ENCODE measurements at regions not wholly inside any gene's neighbourhood (a gene's known extent, or its start where the extent isn't known, plus 50 kb on each side); places are given as distances from the start of the nearest gene placed in this dataset.

DNA sequence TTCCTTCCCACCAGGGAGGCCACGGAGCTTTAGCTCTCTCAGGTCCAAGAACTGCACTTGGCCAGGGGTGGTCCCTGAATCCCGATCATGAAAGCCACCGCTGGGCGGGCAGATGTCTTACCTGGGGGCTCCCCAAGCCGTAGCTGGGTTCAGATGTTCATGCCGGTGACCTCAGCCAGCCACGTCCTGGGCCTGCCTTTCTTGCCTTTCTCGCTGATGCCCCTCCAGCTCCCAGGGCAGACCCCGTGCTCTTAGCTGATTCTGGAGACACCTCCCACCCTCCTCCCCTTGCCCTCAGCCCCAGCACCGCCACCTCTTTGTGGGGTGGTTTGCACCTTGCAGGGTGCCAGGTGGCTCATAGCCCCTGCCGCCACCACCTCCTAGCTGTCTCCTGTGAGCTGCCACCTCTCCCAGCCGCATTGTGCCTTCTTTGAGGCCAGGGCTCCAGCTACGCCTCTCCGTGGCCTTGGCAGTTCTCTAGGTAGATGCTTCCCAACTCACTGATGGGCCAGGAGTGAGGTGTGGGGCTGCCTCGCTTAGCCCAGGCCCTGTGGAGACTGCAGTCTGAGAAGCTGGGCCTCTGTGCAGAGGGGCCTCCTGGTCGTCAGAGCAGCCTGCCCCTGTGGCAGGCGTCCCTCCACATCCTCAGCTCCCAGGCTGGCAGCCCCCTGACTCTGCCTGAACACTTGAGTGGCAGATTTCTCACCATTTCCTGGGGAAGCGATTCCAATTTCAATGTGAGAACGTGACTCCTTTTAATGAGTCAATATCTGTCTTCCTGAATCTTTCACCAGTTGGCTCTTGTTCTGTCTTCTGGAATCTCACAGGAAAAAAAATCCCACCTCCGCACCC is 97.6 kb upstream of the B3GAT1 start:
- Mint-ChIP-seq H3K4me3 (no peak overlapping the region), H3K27me3 (peaks cover 6% of the 10 kb centered on the region), H3K9me3 (ENCODE audit: insufficient read depth) (no peaks in the 10 kb centered on the region), H3K4me1 (no peaks in the 10 kb centered on the region), H3K27ac (no peak overlapping the region)
- H3K4me1 ChIP-seq (ENCODE audit: control insufficient read depth in 2 of 2, insufficient read depth in 2 of 2, low read length in 2 of 2): no peaks in the 10 kb centered on the region
- H3K36me3 ChIP-seq (replicated peaks in 1 of 2; ENCODE audit: control extremely low read depth in 1 of 2, control insufficient read depth in 1 of 2, extremely low read depth in 1 of 2, insufficient read depth in 2 of 2, low read length in 1 of 2): no peaks in the 10 kb centered on the region
- DNase-seq (no peak), ATAC-seq (ENCODE audit: low read depth) (no peak)
- no peak overlapping the region for H3K4me3 ChIP-seq (ENCODE audit: control extremely low read depth in 1 of 5, extremely low read depth in 1 of 5, insufficient read depth in 1 of 5, low read depth in 2 of 5, low read length in 4 of 5)
- intact Hi-C loops (cut with micrococcal nuclease): no loop called here
- WGBS (ENCODE audit: insufficient coverage): 83% methylated on average over 20 of the region's 20 CpGs
- no peak overlapping the region for H3K4me2 ChIP-seq (replicated peaks; ENCODE audit: low read depth, low read length, poor library complexity, severe bottlenecking)
- TF ChIP-seq EZH2 (IDR thresholded peaks at IDR 0.05; ENCODE audit: borderline replicate concordance, insufficient read depth, low read depth, low read length, poor library complexity, severe bottlenecking): no peak
- TF ChIP-seq, protein P1, sequence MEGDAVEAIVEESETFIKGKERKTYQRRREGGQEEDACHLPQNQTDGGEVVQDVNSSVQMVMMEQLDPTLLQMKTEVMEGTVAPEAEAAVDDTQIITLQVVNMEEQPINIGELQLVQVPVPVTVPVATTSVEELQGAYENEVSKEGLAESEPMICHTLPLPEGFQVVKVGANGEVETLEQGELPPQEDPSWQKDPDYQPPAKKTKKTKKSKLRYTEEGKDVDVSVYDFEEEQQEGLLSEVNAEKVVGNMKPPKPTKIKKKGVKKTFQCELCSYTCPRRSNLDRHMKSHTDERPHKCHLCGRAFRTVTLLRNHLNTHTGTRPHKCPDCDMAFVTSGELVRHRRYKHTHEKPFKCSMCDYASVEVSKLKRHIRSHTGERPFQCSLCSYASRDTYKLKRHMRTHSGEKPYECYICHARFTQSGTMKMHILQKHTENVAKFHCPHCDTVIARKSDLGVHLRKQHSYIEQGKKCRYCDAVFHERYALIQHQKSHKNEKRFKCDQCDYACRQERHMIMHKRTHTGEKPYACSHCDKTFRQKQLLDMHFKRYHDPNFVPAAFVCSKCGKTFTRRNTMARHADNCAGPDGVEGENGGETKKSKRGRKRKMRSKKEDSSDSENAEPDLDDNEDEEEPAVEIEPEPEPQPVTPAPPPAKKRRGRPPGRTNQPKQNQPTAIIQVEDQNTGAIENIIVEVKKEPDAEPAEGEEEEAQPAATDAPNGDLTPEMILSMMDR (IDR thresholded peaks at IDR 0.05): no peak
- no peaks in the 10 kb centered on the region for H3K9me3 ChIP-seq (ENCODE audit: control extremely low read depth in 1 of 3, control insufficient read depth in 2 of 3, insufficient read depth in 1 of 3, low read length in 2 of 3)
- POLR2A ChIA-PET: no interaction called here
- H2AFZ ChIP-seq (ENCODE audit: insufficient read depth, low read depth, low read length, poor library complexity, severe bottlenecking): no peak overlapping the region
- H3K79me2 ChIP-seq (ENCODE audit: control insufficient read depth, insufficient read depth, low read length): no peaks in the 10 kb centered on the region
- CTCF ChIA-PET: no interaction called here
- no peak overlapping the region for H3K27ac ChIP-seq (ENCODE audit: low read length in 2 of 2)
- H4K20me1 ChIP-seq (ENCODE audit: control insufficient read depth, insufficient read depth, low read length, poor library complexity, severe bottlenecking): no peaks in the 10 kb centered on the region
- H3K9ac ChIP-seq (ENCODE audit: low read length): no peak overlapping the region
- H3K27me3 ChIP-seq (replicated peaks in 1 of 4; ENCODE audit: control extremely low read depth in 1 of 4, control insufficient read depth in 3 of 4, insufficient read depth in 4 of 4, low read length in 3 of 4): no peaks in the 10 kb centered on the region

DNA sequence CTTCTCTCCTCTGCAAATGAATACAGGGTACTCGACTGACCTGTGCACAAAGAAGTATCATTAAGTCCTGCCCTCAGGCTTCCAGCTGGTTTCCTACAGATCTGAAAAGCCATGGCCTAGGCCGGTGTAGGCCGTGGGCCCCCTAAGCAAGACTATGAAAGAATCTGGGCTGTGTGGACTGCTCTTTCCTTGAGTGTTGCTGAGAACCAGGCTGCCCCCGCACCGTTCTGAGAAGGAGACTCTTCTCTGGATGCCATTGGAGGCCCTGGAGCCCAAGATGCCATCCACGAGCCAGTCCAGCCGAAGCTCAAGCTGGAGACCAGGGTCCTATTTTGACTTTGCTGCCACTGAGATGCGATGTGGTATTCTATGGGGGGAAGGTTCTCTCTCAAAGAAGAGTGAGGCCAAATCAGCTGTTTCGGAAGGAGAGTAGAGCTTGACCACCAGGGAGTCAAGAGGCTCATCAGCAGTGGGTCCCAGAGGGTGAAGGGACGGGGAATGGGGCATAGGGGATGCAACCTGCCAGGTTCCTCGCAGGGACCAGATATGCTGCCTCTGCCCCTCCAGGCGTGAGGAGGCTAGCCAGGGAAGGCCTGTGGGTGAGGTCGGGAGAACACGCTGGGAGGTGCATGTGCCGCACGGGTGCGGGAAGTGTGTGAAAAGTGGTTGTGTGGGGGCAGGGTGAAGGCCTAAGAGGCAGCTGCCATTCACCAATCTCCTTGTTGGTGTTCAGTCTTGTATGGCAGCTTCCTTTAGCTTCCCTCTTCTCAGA is 96.4 kb upstream of the B3GAT1 start:
- TF ChIP-seq EZH2 (IDR thresholded peaks at IDR 0.05; ENCODE audit: borderline replicate concordance, insufficient read depth, low read depth, low read length, poor library complexity, severe bottlenecking): no peak
- TF ChIP-seq, protein P1 (IDR thresholded peaks at IDR 0.05): no peak
- ChIA-PET POLR2A (no interaction called here), CTCF (no interaction called here)
- no peak overlapping the region for H3K4me2 ChIP-seq (replicated peaks; ENCODE audit: low read depth, low read length, poor library complexity, severe bottlenecking)
- ATAC-seq (ENCODE audit: low read depth): no peak
- H3K9me3 Mint-ChIP-seq (ENCODE audit: insufficient read depth): no peaks in the 10 kb centered on the region
- intact Hi-C loops (cut with micrococcal nuclease): no loop called here
- H3K4me1 ChIP-seq (ENCODE audit: control insufficient read depth in 2 of 2, insufficient read depth in 2 of 2, low read length in 2 of 2): no peaks in the 10 kb centered on the region
- no peak overlapping the region for H2AFZ ChIP-seq (ENCODE audit: insufficient read depth, low read depth, low read length, poor library complexity, severe bottlenecking)
- no peaks in the 10 kb centered on the region for H4K20me1 ChIP-seq (ENCODE audit: control insufficient read depth, insufficient read depth, low read length, poor library complexity, severe bottlenecking)
- no peak overlapping the region for H3K4me3 Mint-ChIP-seq
- peaks cover 10% of the 10 kb centered on the region for H3K27me3 Mint-ChIP-seq
- no peak overlapping the region for H3K9ac ChIP-seq (ENCODE audit: low read length)
- no peaks in the 10 kb centered on the region for H3K36me3 ChIP-seq (replicated peaks in 1 of 2; ENCODE audit: control extremely low read depth in 1 of 2, control insufficient read depth in 1 of 2, extremely low read depth in 1 of 2, insufficient read depth in 2 of 2, low read length in 1 of 2)
- H3K27me3 ChIP-seq (replicated peaks in 1 of 4; ENCODE audit: control extremely low read depth in 1 of 4, control insufficient read depth in 3 of 4, insufficient read depth in 4 of 4, low read length in 3 of 4): no peaks in the 10 kb centered on the region
- no peaks in the 10 kb centered on the region for H3K4me1 Mint-ChIP-seq
- no peaks in the 10 kb centered on the region for H3K79me2 ChIP-seq (ENCODE audit: control insufficient read depth, insufficient read depth, low read length)
- H3K9me3 ChIP-seq (ENCODE audit: control extremely low read depth in 1 of 3, control insufficient read depth in 2 of 3, insufficient read depth in 1 of 3, low read length in 2 of 3): no peaks in the 10 kb centered on the region
- no peak overlapping the region for H3K4me3 ChIP-seq (ENCODE audit: control extremely low read depth in 1 of 5, extremely low read depth in 1 of 5, insufficient read depth in 1 of 5, low read depth in 2 of 5, low read length in 4 of 5)
- 92% methylated on average over 16 of the region's 17 CpGs for WGBS (ENCODE audit: insufficient coverage)
- DNase-seq: no peak
- no peak overlapping the region for H3K27ac ChIP-seq (ENCODE audit: low read length in 2 of 2)
- no peak overlapping the region for H3K27ac Mint-ChIP-seq
